Liver (tissue), 2 donors: ENCODE measurements at regions not wholly inside any gene's neighbourhood (a gene's known extent, or its start where the extent isn't known, plus 50 kb on each side); places are given as distances from the start of the nearest gene placed in this dataset.

Experiments
- REST ChIP-seq: IDR thresholded peaks from 2 replicates; pipeline ENCODE4 v1.6.1; 2016; ENCODE audit warnings: antibody characterized with exemption, mild to moderate bottlenecking
- SP1 ChIP-seq: IDR thresholded peaks from 2 replicates; pipeline ENCODE4 v1.6.1; 2018; ENCODE audit warnings: antibody characterized with exemption, mild to moderate bottlenecking
- donor health status: healthy.

- TF ChIP-seq SP1 (no peak), REST (no peak)
Measured at GRCh38 chr20:50442512-50442911, 67.7 kb upstream of the PTPN1 start.
